Activated CD4-positive, alpha-beta T cell treated with anti-CD3 and anti-CD28 coated beads, Interleukin-2, Interleukin-6, amounts not matched to agents 100 ng/mL and 50 ng/mL, durations not matched to agents 16 hours and 8 hours (primary cell): ENCODE measurements at regions not wholly inside any gene's neighbourhood (a gene's known extent, or its start where the extent isn't known, plus 50 kb on each side); places are given as distances from the start of the nearest gene placed in this dataset.
"Not testable (repeated sequence)": the region's sequence is repeated elsewhere in the genome, so short reads cannot be mapped to it uniquely, and the experiment has no call there.

ENCODE experiments used
- DNase-seq: peaks from one replicate; pipeline ENCODE4 v3.0.0-alpha.2; 2020

GRCh38 chr22:35138521-35138920 is 72.6 kb downstream of the ISX start:
- no peak for DNase-seq

- DNase-seq: peak; percentile 28
Measured at GRCh38 chr22:35140879-35141745, 75.2 kb downstream of the ISX start.

GRCh38 chr22:35148381-35148780 is 82.4 kb downstream of the ISX start:
- DNase-seq: no peak

- DNase-seq: no peak
Measured at GRCh38 chr22:35148866-35149548, 83.0 kb downstream of the ISX start.

- DNase-seq: peak; percentile 80
Measured at GRCh38 chr22:35150183-35151107, 84.5 kb downstream of the ISX start.

- no peak for DNase-seq
Measured at GRCh38 chr22:35152316-35152715, 86.4 kb downstream of the ISX start.

GRCh38 chr22:35154937-35155387 is 89.0 kb downstream of the ISX start:
- DNase-seq: peak; percentile 59

GRCh38 chr22:35155403-35156025 is 89.6 kb downstream of the ISX start:
- DNase-seq: no peak

- DNase-seq: no peak
Measured at GRCh38 chr22:35156945-35157344, 91.0 kb downstream of the ISX start.

GRCh38 chr22:35158336-35158735 is 92.4 kb downstream of the ISX start:
- DNase-seq: no peak

GRCh38 chr22:35159343-35159742 is 93.4 kb downstream of the ISX start:
- DNase-seq: no peak

- DNase-seq: no peak
Measured at GRCh38 chr22:35160268-35160667, 94.3 kb downstream of the ISX start.

- not testable (repeated sequence) for DNase-seq
Measured at GRCh38 chr22:35165896-35166295, 91.4 kb upstream of the HMGXB4 start.

GRCh38 chr22:35170716-35171697 is 86.3 kb upstream of the HMGXB4 start:
- DNase-seq: no peak

- no peak for DNase-seq
Measured at GRCh38 chr22:35172442-35172841, 84.9 kb upstream of the HMGXB4 start.

- DNase-seq: no peak
Measured at GRCh38 chr22:35173655-35174054, 83.6 kb upstream of the HMGXB4 start.

GRCh38 chr22:35174401-35175038 is 82.8 kb upstream of the HMGXB4 start:
- no peak for DNase-seq

GRCh38 chr22:35175392-35175791 is 81.9 kb upstream of the HMGXB4 start:
- no peak for DNase-seq

- no peak for DNase-seq
Measured at GRCh38 chr22:35177811-35178210, 79.5 kb upstream of the HMGXB4 start.

GRCh38 chr22:35178446-35178845 is 78.8 kb upstream of the HMGXB4 start:
- no peak for DNase-seq

- DNase-seq: no peak
Measured at GRCh38 chr22:35183917-35184316, 73.4 kb upstream of the HMGXB4 start.
